OCI-LY1 (cell line): ENCODE measurements at regions not wholly inside any gene's neighbourhood (a gene's known extent, or its start where the extent isn't known, plus 50 kb on each side); places are given as distances from the start of the nearest gene placed in this dataset.

Experiments
- EZH2 ChIP-seq: fragments of 200-600 bp; sonication (generic), shearing (Covaris generic); IDR thresholded peaks from 2 replicates; pipeline ENCODE4 v1.8.0; 2017; ENCODE audit warnings: borderline replicate concordance, mixed run types, mild to moderate bottlenecking, antibody characterized with exemption, low read length, moderate library complexity, mixed read lengths
- TF ChIP-seq, protein P1 (sequence below): fragments of 200-600 bp; sonication (generic), shearing (Covaris generic); IDR thresholded peaks from 2 replicates; pipeline ENCODE4 v1.5.1; 2017; ENCODE audit warnings: mild to moderate bottlenecking, antibody characterized with exemption, low read length, moderate library complexity, mixed read lengths

DNA sequence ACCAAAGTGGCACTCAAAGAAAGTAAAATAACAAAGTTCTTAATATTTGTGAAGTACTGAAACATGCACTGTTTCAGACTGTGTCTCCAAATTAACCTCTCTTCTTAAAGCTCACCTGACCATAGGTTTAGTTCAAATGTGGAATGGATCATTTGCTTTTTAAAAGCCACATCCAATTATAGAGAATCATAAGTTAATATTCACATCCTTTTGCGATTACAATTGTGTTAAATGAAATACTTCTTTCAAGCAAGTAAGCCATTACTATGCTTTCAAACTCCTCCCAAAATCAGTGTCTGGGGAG, 95.3 kb upstream of the PTPN13 start:
- TF ChIP-seq, protein P1, sequence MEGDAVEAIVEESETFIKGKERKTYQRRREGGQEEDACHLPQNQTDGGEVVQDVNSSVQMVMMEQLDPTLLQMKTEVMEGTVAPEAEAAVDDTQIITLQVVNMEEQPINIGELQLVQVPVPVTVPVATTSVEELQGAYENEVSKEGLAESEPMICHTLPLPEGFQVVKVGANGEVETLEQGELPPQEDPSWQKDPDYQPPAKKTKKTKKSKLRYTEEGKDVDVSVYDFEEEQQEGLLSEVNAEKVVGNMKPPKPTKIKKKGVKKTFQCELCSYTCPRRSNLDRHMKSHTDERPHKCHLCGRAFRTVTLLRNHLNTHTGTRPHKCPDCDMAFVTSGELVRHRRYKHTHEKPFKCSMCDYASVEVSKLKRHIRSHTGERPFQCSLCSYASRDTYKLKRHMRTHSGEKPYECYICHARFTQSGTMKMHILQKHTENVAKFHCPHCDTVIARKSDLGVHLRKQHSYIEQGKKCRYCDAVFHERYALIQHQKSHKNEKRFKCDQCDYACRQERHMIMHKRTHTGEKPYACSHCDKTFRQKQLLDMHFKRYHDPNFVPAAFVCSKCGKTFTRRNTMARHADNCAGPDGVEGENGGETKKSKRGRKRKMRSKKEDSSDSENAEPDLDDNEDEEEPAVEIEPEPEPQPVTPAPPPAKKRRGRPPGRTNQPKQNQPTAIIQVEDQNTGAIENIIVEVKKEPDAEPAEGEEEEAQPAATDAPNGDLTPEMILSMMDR, result 0 out of 2 replicates have a peak, but pooled peaks have one; percentile 26
- no peak for TF ChIP-seq EZH2
